HG02884 (cell line): ENCODE measurements at regions not wholly inside any gene's neighbourhood (a gene's known extent, or its start where the extent isn't known, plus 50 kb on each side); places are given as distances from the start of the nearest gene placed in this dataset.

Experiments used
- ATAC-seq: cut with Tn5 transposase; IDR thresholded peaks from one replicate; pipeline ENCODE4 v1.9.1; 2021; ENCODE audit warnings: mild to moderate bottlenecking, moderate library complexity; ENCODE audit not compliant: unreplicated experiment

DNA sequence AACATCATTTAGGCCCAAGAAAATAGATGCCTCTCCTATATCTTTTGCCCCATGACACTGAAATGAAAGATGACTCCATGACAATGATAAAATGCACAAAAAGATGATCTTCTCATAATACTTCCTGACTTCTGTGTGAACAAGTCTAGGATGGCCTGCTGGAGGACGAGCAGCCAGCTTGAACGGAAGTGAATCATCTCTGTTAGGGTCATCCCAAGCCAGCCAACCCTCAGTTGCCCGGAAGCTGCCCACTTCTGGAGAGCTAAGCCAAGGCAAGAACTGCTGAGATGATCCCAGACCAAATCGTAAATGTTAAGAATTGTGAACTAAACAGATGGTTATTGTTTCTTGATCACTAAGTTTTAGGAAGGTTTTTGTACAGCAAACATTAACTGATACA, 249.7 kb upstream of the HS3ST5 start:
- no peak for ATAC-seq

- ATAC-seq = no peak
Measured at GRCh38 chr6:114588726-114589125, 245.9 kb upstream of the HS3ST5 start.

DNA sequence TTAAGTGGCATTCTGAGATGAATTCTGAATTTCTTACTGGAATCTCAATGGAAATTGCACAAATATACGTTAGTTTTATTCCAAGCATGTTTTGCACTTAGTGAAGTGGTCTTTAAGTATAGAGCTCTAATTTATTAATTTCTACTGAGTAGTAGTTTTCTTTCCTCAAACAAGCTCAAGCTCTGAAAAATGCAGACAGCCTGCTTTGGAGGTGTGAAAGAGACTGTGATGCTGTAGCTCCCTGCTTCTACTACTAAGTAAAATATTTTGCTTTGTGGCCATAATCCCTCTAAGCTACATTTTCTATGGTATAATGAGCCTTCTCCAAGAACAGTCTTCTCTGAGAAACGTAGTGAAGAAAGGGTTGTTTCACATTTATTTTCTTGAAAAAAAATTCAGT, 243.5 kb upstream of the HS3ST5 start:
- ATAC-seq = no peak

DNA sequence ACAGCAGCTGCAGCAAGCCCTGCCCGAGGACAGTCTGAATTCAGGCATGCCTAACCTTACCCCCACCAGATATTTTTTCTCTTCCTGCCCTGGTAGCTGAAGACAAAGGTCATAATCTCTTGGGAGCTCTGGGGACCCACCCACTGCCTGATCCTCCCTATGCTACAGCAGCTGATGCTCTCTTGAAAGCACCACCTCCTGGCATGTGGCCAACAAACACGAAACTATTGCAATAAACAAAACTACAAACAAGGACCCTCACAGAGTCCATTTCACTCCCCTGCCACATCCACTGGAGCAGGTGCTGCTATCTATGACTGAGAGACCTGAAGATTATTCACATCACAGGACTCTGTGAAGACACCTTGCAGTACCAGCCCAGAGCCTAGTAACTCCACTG, 238.5 kb upstream of the HS3ST5 start:
- no peak for ATAC-seq

GRCh38 chr6:114580882-114581281, 238.1 kb upstream of the HS3ST5 start:
- no peak for ATAC-seq

GRCh38 chr6:114579486-114579885, 236.7 kb upstream of the HS3ST5 start:
- ATAC-seq = no peak

DNA sequence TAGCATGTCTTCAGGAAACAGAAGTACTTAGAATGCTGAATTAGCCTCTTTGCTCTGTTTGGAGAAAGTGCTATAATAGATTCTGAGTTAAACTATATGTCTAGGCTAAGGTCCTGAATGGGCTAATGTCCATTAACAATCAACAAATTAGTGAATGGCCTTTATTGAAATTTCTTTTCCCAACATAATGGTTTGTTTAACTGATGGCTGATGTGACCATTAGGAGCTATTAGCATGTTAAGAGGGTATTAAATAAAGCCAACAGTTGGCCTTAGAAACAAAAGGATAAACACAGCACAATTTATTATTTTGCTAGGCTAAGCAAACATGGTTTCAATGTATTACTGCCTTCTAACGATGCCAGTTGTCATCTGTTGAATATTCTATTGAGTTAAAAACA, 234.3 kb upstream of the HS3ST5 start:
- no peak for ATAC-seq

DNA sequence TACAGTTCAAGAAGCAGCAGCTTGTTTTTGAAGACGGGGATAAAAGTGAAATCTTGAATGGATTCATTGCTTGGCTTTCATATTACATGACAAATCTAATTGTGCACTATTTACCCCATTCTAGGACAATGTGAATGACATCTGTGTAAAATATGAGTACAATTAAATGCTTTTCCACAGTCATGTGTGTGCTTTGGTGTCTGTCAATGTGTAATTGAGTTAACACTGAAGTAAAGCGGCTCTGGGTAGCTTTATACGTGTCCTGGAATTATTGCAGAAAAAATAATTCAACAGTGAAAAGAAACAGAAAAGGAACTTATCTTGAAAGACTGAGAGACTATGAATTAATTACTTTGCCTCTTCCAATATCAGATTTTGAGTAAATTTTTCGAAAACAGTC, 233.5 kb upstream of the HS3ST5 start:
- ATAC-seq = no peak

- no peak for ATAC-seq
Measured at GRCh38 chr6:114569669-114570068, 226.8 kb upstream of the HS3ST5 start.

DNA sequence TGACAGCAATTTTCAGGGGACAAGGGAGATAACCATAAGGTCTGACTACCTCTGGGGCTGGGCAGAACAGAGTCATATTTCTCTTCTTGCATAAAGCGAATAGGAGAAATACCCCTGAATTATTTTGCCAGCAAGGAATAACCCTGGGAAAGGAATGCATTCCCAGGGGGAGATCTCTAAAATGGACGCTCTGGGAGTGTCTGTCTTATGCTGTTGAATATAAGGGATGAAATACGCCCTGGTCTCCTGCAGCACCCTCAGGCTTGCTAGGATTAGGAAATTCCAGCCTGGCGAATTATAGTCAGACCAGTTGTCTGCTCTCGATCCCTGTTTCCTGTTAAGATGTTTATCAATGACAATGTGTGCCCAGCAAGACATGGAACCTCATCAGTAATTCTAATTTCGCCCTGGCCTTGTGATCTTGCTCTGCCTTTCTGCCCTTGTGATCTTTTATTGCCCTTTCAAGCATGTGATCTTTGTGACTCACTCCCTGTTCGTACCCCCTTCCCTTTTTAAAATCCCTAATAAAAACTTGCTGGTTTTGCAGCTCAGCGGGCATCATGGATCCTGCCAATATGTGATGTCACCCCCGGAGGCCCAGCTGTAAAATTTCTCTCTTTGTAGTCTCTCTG, 221.6 kb upstream of the HS3ST5 start:
- ATAC-seq = no peak

- no peak for ATAC-seq
Measured at GRCh38 chr6:114559419-114559818, 216.6 kb upstream of the HS3ST5 start.

DNA sequence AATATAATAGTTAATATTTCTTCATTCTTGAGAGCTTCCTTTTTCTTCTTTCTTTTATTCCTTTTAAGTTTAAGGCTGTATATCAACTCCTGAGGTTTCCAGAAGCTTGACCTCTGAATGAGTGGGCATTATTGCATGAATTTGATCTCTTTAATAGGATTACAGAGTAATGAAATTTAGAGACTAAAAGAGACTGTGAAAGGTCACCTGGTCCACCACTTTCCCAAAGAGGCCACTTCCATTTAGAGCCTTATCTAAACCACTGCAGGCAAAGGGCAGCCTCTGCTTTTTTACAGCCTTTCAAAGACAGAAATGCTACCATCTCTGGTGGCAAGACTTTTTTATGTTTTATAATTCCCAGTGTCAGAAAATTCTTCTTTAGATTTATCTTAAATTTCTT, 215.3 kb upstream of the HS3ST5 start:
- no peak for ATAC-seq

GRCh38 chr6:114556846-114557488, 214.1 kb upstream of the HS3ST5 start:
- no peak for ATAC-seq

GRCh38 chr6:114550316-114550715, 207.5 kb upstream of the HS3ST5 start:
- no peak for ATAC-seq

DNA sequence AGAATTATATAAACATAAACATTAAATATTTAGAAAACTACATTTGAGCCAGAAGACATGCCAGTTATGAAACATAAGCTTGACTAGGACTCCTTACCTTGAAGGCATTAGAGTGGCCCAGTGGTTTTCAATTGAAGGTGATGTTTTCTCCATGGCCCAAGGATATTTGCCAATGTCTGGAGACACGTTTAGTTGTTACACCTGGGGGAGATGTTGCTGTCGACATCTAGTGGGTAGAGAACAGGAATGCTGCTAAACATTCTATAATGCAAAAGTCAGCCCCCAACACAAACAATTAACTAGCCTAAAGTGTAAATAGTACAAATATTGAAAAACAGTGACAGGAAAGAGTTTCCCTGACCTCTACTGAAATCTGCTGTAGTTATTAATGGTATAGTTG, 200.9 kb upstream of the HS3ST5 start:
- no peak for ATAC-seq

- ATAC-seq = no peak
Measured at GRCh38 chr6:114541794-114542193, 199.0 kb upstream of the HS3ST5 start.

DNA sequence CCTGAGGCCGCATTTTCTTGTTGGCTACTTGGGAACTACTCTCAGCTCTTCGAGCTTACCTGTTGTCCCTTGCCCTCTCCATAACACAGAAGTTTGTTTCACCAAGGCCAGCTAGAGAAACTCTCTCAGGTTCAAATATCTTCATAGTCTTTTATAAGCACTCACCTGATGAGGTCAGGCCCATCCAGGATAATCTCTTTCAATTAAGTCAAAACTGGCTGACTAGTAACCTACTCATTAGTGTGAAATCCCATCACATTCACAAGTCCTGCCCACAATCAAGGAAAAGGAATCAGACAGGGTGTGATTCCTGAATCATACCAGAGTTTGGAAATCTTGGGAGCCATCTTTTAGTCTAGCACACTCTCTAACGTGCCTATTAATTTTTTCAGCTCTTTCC, 195.2 kb upstream of the HS3ST5 start:
- no peak for ATAC-seq

DNA sequence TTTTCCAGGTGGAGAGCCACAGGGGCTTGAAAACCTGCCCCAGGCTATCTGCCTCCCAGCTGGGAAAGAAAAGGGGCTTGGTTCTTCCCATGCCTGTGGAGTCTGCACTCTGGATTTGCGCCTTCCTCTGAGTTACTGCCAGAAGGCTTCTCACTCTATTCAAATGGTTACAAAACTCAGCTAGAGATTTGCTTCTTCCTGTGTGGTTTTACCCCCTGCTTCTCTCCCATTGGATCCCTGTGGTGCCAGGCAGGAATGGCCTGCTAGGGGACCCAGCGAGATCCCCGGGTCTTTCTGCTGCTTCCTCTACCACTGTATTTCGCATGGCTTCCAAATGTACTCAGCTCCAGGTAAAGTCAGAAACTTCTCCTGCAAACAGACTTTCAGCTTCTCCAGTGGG, 192.0 kb upstream of the HS3ST5 start:
- ATAC-seq = no peak

- ATAC-seq = no peak
Measured at GRCh38 chr6:114524081-114524480, 181.3 kb upstream of the HS3ST5 start.

- no peak for ATAC-seq
Measured at GRCh38 chr6:114523508-114523907, 180.7 kb upstream of the HS3ST5 start.

DNA sequence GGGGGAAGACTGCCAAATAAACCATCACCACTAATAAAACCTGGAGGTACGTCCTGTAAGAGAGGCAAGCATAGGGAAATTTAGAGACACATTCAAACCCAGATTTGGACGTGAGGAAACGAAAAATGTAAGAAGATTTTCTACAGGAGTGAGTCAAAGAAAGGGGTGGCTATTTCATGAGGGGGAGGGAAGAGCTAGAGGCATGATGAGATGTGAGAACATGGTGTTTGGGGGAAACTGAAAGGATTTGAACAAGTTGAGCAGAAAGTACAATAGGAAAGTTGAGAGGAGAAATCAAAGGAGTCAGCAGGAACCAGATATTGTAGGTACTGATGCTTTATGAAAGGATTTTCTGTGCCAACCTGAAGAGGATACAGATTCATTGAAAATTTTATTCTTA, 179.1 kb upstream of the HS3ST5 start:
- ATAC-seq = no peak

GRCh38 chr6:114520976-114521375, 178.2 kb upstream of the HS3ST5 start:
- ATAC-seq = no peak

- ATAC-seq = no peak
Measured at GRCh38 chr6:114514170-114514569, 171.3 kb upstream of the HS3ST5 start.
